ENCODE measurements at regions not wholly inside any gene's neighbourhood (a gene's known extent, or its start where the extent isn't known, plus 50 kb on each side); places are given as distances from the start of the nearest gene placed in this dataset.

DNA sequence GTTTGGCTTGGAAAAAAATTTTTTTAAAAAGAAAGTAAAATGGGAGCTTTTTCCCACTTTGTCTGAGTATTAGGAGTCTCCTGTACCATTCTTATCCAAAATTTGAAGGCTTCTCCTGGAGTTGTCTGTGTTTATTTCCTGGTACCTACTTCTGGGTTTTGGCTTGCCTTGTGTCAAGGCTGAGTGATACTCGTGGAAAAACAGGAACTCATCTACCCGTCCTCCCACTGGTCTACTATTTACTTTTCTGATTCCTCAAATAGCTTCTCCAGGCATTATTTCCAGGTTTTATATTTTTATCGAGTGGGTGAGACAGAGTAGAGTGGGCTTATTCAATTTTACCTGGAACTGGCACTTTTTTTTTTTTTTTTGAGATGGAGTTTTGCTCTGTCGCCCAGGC lies 99.4 kb downstream of the RMI1 start:
- TF ChIP-seq, protein P1, sequence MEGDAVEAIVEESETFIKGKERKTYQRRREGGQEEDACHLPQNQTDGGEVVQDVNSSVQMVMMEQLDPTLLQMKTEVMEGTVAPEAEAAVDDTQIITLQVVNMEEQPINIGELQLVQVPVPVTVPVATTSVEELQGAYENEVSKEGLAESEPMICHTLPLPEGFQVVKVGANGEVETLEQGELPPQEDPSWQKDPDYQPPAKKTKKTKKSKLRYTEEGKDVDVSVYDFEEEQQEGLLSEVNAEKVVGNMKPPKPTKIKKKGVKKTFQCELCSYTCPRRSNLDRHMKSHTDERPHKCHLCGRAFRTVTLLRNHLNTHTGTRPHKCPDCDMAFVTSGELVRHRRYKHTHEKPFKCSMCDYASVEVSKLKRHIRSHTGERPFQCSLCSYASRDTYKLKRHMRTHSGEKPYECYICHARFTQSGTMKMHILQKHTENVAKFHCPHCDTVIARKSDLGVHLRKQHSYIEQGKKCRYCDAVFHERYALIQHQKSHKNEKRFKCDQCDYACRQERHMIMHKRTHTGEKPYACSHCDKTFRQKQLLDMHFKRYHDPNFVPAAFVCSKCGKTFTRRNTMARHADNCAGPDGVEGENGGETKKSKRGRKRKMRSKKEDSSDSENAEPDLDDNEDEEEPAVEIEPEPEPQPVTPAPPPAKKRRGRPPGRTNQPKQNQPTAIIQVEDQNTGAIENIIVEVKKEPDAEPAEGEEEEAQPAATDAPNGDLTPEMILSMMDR (IDR thresholded peaks at IDR 0.05): no peak
- TF ChIP-seq POLR2A (IDR thresholded peaks at IDR 0.05): no peak
